ENCODE measurements at regions not wholly inside any gene's neighbourhood (a gene's known extent, or its start where the extent isn't known, plus 50 kb on each side); places are given as distances from the start of the nearest gene placed in this dataset.

DNA sequence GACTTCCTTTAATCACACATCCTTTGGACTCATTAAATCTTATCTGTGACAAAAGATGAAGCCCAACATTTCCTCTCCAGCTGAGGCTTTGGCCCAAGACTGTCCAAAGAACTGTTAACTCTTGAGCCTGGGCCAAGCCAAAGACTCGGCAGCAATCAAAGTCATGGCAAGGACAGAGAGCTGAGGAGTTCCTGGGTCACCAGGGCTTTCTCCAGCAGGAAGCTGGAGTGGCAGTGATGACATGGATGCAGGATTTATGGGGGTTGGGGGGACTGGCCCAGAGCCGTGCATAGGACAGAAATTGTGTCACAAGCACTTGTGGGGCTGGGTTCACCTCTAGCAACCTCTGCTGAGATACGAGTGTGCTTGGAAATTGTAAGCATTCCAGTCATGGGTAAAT, 440.3 kb downstream of the PLK2 start:
- H2BK12ac ChIP-seq (ENCODE audit: low read depth, low read length) = no peak overlapping the region
- H3K79me2 ChIP-seq (ENCODE audit: control insufficient read depth in 1 of 2, insufficient read depth in 2 of 2, low read length in 2 of 2) = no peaks in the 10 kb centered on the region
- H3K9ac ChIP-seq (replicated peaks in 1 of 4; ENCODE audit: extremely low read depth in 1 of 4, low read depth in 3 of 4, low read length in 3 of 4) = no peak overlapping the region
- no peaks in the 10 kb centered on the region for H3K36me3 ChIP-seq (ENCODE audit: control insufficient read depth in 2 of 4, insufficient read depth in 4 of 4, low read length in 3 of 4)
- H3K4ac ChIP-seq (replicated peaks; ENCODE audit: insufficient read length, low read depth, low read length) = no peak overlapping the region
- H3K9me3 ChIP-seq (ENCODE audit: insufficient read depth in 2 of 2, low read depth in 1 of 2, low read length in 1 of 2) = no peaks in the 10 kb centered on the region
- no peak overlapping the region for H3K14ac ChIP-seq (ENCODE audit: insufficient read length)
- no peak overlapping the region for H3K23ac ChIP-seq (ENCODE audit: insufficient read length)
- H4K20me1 ChIP-seq (replicated peaks in 1 of 2; ENCODE audit: control insufficient read depth in 1 of 2, insufficient read depth in 2 of 2, low read length in 2 of 2) = no peaks in the 10 kb centered on the region
- TF ChIP-seq SP2 (IDR thresholded peaks at IDR 0.05; ENCODE audit: low read length) (no peak), CHD1 (IDR thresholded peaks at IDR 0.05; ENCODE audit: low read depth, low read length) (no peak), SIRT6 (IDR thresholded peaks at IDR 0.05; ENCODE audit: low read length) (no peak), BCL11A (IDR thresholded peaks at IDR 0.05; ENCODE audit: low read depth in 2 of 2, low read length in 2 of 2) (no peak), SP1 (IDR thresholded peaks at IDR 0.05; ENCODE audit: low read depth, low read length) (no peak), BACH1 (IDR thresholded peaks at IDR 0.05; ENCODE audit: low read length) (no peak), TCF12 (IDR thresholded peaks at IDR 0.05; ENCODE audit: low read depth, low read length) (no peak), POLR2AphosphoS5 (IDR thresholded peaks at IDR 0.05; ENCODE audit: low read depth, low read length) (no peak)
- TF ChIP-seq, protein P1, sequence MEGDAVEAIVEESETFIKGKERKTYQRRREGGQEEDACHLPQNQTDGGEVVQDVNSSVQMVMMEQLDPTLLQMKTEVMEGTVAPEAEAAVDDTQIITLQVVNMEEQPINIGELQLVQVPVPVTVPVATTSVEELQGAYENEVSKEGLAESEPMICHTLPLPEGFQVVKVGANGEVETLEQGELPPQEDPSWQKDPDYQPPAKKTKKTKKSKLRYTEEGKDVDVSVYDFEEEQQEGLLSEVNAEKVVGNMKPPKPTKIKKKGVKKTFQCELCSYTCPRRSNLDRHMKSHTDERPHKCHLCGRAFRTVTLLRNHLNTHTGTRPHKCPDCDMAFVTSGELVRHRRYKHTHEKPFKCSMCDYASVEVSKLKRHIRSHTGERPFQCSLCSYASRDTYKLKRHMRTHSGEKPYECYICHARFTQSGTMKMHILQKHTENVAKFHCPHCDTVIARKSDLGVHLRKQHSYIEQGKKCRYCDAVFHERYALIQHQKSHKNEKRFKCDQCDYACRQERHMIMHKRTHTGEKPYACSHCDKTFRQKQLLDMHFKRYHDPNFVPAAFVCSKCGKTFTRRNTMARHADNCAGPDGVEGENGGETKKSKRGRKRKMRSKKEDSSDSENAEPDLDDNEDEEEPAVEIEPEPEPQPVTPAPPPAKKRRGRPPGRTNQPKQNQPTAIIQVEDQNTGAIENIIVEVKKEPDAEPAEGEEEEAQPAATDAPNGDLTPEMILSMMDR (IDR thresholded peaks at IDR 0.05; ENCODE audit: control extremely low read depth in 1 of 3, insufficient read depth in 1 of 3, low read depth in 1 of 3, low read length in 3 of 3) = no peak
- H3K18ac ChIP-seq (ENCODE audit: extremely low read depth, low read length) = no peak overlapping the region
- no peak for DNase-seq (ENCODE audit: low read depth in 1 of 2, low spot score in 2 of 2)
- no peaks in the 10 kb centered on the region for H3K79me1 ChIP-seq (ENCODE audit: low read depth, low read length)
- H4K5ac ChIP-seq (ENCODE audit: insufficient read length, low read depth, low read length) = no peak overlapping the region
- H3K4me2 ChIP-seq (ENCODE audit: insufficient read depth in 1 of 2, low read depth in 2 of 2, low read length in 2 of 2) = no peak overlapping the region
- no peak overlapping the region for H2AK5ac ChIP-seq (ENCODE audit: low read depth, low read length)
- ChIA-PET CTCF (ENCODE audit: partially characterized antibody) (interaction anchor here (1.0 kb wide), 1 partner anchor 132 kb away, joined by 3 read pairs; no protein-coding TSS in a partner anchor), POLR2A (ENCODE audit: partially characterized antibody) (no interaction called here)
- no peak overlapping the region for H2AFZ ChIP-seq (ENCODE audit: low read length)
- no peak overlapping the region for H4K8ac ChIP-seq (ENCODE audit: extremely low read depth, insufficient read depth, low read length)
- WGBS, 2 experiments (ENCODE audit: extremely low coverage in 1 of 2, insufficient coverage in 1 of 2, insufficient read length in 1 of 2, insufficient replicate concordance in 2 of 2, low coverage in 1 of 2, low lambda C conversion rate in 2 of 2, missing lambda C conversion rate in 1 of 2) = 100% methylated on average over 3 of the region's 3 CpGs; no CpG with 5 or more reads in 1 of the 2 experiments
- no peak overlapping the region for H3K27ac ChIP-seq (ENCODE audit: low read depth, low read length)
- no peak overlapping the region for H3K56ac ChIP-seq (replicated peaks; ENCODE audit: insufficient read length, low read depth, low read length)
- no peak overlapping the region for H2BK5ac ChIP-seq (ENCODE audit: low read depth, low read length)
- no peak overlapping the region for H3K4me3 ChIP-seq (ENCODE audit: extremely low read depth in 1 of 4, insufficient read depth in 2 of 4, low read depth in 3 of 4, low read length in 4 of 4)
- no peak overlapping the region for H2BK15ac ChIP-seq (ENCODE audit: low read length)
- H3K4me1 ChIP-seq (replicated peaks in 1 of 4; ENCODE audit: control insufficient read depth in 3 of 4, insufficient read depth in 4 of 4, low read length in 3 of 4) = peaks cover 0 to 2% (median 0%) of the 10 kb centered on the region in 4 experiments; a peak in 1 of 7 replicates
- no peaks in the 10 kb centered on the region for H3K27me3 ChIP-seq (replicated peaks in 1 of 4; ENCODE audit: control insufficient read depth in 3 of 4, extremely low read depth in 1 of 4, insufficient read depth in 3 of 4, low read length in 3 of 4)
- no peak overlapping the region for H2BK120ac ChIP-seq (replicated peaks; ENCODE audit: low read depth, low read length)
- no peaks in the 10 kb centered on the region for H3K23me2 ChIP-seq (ENCODE audit: low read depth, low read length)
- FAIRE-seq = no peak
- H2BK20ac ChIP-seq (ENCODE audit: low read length) = no peak overlapping the region
- H4K91ac ChIP-seq (replicated peaks; ENCODE audit: insufficient read length, low read length) = no peak overlapping the region

All from H1 (cell line).